GM21515 (cell line): ENCODE measurements at regions not wholly inside any gene's neighbourhood (a gene's known extent, or its start where the extent isn't known, plus 50 kb on each side); places are given as distances from the start of the nearest gene placed in this dataset.

Experiments
- ATAC-seq: cut with Tn5 transposase; IDR thresholded peaks from one replicate; pipeline ENCODE4 v1.9.1; 2021; ENCODE audit not compliant: unreplicated experiment

DNA sequence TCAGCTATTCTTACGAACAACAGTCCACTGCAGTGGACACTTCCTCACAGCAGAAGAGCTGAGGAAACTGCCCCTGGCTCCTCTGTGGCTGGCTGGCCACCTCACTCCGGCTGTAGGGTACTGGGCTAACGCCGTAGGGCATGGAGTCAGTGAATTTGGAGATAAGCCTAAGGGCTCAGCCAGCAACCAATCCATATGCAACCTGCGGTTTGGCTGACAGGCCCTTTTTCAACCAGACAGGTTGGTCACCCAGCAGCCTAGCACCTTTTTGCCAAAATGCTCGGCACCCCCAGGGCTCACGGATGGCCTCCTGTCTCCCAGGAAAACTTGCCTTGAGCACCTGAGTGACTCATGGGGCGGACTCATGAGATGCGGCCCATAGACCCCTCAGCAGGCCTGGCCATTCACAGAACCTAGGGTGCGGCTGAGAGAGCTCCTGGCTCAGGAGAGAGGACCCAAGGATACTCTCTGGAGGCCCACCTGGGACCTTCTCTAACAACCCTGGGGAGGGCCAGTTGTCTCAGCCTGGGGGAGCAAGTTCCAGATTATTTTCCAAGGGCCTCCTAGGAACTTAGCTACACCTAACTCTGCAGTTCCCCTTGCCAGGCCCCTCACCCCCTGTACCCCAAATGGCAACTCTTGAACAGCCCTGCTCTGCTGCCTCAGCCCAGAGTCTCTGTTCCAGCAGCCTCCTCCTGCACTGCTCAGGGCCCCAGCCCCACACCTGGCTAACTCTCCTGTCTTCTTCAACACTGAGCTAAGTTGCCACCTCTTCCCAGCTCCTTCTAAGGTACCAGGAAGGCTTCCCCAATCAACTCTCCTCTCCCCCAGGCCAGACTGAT, 252.1 kb downstream of the CYP26B1 start:
- ATAC-seq = no peak

DNA sequence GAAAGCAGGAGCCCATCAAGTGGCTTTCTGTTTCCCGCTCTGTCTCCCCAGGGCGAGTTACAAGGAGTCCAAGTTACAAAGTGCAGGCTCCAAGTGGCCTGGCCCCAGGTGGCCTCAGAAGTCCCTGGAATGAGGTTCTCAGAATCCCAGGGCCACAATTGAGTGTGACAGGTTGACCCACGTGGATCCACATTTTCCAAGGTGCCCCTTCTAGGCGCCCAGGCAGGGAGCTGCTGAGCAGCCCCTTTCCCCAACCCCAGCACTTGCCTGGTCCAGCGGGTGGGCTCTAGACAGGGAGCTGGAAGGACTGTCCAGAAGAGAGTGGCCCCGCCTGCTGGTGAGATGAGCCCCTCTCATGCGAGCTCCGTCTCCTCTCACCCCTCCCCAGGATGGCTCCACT, 253.4 kb downstream of the CYP26B1 start:
- no peak for ATAC-seq

DNA sequence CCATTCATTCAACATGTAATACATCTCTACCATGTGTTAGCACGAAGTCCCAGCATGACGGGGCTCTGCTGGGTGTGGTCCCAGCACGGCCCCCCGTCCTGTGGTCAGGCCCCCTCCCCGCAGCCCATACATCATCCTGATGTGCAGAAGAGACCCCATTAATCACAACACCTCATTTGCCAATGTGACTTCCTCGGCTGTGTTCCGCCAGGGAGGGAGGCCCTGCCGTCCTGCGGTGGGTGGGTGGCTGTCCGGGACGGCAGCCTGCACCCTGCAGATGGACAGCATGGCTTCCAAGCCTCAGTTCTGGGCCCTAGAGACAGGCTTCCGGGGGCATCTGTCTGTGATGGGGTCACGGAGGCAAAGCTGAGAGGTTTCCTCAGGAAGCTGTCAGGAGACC, 254.0 kb downstream of the CYP26B1 start:
- no peak for ATAC-seq

DNA sequence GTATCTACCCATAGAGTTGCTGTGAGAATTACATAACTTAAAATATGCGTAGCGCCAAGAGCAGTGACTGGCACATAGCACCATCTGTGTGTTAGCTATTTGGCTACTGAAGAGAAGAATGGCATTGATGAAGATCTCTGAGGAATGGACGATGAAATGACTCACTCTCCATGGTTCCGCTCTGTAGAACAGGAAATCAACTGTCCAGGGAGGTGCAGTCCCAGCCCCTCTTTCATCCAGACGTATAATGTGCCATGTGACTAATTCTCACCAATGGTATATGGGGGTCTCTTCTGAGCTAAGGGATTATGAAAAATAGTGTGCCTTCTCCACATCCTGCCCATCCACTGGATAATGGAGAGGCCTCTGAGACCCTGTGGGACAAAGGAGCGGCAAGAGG, 254.8 kb downstream of the CYP26B1 start:
- ATAC-seq = no peak

DNA sequence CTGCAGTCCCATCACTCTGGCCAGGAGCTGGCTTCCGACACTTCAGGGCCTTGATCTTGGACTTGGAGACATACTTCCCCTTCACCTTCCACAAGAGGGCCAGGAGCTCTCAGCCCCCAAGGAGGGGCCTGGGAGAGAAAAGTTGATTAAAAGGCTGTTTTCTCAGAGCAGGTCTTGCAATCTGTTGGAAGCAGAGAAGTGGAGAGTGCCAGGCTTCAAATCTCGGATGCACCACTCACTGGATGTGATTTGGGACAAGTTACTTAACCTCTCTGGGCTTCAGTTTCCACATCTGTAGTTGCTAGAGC, 255.3 kb downstream of the CYP26B1 start:
- no peak for ATAC-seq

DNA sequence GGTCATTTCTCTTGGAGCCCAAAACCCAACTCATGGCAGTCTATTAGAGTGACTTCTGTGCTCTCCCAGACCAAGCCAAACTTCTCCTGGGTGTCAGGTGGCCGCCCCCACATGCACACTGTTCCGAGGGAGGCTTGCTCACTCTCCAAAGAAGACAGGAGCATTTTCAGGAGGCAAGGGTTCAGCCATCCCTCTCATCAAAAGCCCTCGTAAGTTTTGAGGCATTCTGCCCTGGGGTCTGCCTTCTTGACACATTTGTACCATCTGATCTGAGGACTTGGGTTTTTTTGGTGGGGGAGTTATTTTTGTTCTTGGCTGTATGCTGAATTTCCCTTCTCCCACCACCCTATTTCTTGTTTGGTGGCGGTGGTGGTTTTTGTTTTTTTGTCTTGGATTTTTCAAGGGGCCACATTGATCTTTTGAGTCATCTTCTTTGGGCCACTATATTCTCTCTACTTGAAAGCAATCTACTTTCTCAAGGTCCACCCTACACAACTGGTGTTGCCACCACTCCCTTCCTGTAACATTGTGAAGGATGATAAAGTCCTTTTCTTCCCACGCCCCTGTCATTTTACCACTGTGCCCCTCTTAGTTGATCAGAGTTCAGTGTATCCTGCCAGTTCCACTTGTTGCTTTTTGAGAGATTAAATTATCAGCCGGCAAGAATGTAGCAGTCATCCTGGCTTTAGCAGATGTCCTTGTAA, 255.8 kb downstream of the CYP26B1 start:
- no peak for ATAC-seq

DNA sequence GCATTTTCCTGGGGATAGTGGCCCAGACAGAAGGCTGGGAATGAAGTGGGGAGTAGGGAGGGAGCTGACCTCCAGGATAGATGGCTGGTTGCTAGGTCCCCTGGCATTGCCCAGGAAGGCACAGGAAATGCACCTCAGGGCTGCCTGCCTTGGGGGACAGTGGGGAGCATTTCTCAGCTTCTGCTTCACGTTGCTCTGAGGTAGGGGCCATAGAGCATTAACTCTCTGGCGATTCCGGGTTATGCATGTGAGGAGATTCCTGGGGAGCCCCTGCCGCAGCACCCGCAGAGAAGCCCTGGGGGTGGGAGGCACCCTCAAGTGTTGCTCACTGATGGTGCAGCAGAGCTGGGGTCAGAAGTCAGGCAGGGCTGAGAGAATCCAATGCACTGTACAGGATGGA, 256.5 kb downstream of the CYP26B1 start:
- no peak for ATAC-seq

DNA sequence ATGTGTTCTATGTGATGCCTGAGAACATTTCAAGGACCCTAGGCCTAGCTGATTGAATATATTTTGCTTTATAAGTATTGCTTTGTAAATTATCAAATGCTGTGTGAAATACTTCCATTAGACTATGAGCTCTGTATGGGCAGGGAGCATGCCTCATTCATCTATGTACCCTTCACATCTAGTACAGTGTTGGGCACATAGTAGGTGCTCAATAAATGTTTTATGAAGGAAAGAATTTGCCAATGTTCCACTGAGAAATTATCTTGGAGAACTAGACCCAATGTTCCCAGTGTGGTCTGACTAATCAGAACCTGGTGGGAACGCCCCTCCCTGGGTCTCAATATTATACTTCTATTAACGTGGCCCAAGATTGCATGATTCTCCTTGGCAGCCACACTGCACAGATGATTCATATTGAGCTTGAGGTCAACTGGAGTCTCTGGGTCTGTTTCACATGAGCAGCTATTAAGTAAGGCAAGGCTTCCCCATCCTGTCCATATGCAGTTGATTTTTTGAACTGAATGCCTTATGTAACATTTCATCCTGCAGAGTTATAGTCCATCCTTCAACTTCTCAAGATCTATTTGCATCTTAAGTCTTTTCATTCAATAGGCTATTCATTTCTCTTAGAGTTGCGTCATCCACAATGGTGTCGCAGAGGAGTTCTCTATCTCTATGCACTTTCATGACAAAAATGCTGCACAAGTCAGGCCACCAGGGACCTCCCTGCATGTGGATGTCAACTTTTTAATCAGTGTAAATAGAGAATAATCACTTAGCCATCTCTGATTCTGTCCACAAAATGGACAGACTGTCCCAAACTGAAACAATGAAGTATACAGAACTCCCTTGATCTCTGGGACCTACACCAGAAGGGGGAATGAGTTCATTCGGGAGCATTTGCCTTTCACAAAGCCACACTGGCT, 257.6 kb downstream of the CYP26B1 start:
- ATAC-seq = no peak

DNA sequence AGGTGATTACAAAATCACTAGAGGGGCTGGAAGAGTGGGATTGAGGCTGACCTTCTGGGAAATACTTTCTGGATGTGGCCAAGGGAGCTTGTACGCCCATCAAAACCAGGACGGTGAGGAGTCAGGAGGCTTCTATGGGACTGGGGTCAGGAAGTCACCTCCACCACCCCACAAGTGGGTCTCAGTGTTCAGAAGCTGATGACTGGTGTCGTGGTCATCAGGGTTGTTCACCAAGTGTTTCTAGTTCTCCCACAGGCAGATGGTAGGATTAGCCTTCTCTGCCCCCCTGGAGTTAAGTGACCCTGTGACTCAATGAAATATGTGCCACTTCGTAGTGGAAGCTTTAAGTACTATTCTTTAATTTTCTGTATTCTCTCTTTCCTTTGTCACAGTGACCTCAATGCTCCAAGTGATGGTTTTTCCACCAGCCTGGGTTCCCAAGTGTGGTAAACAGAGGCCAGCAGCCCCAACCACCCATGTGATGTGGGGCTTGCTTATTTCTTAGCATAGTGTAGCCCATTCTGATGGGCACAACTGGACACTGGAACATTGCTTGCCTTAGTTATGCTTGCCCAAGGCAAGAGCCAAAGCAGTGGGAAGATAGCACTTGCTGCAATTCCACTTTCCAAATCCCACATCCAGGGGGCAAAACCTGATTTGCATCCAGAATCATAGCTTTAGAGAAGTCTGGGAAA, 258.8 kb downstream of the CYP26B1 start:
- no peak for ATAC-seq

DNA sequence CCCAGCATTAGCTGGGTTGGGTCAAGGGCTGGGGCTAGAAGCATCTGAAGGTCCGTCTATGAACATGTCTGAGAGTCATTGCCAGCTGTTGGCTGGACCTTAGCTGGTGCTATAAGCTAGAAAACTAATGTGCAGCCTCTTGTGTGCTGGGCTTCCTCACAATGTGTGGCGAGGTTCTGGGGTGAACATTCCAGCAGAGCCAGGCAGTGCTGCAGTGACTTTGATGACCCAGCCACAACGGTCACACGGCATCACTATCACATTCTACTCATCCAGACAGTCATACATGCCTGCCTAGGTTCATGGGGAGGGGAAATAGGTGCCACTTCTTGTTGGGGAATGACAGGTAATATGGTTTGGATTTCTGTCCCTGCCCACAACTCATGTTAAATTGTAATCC, 260.5 kb downstream of the CYP26B1 start:
- no peak for ATAC-seq

DNA sequence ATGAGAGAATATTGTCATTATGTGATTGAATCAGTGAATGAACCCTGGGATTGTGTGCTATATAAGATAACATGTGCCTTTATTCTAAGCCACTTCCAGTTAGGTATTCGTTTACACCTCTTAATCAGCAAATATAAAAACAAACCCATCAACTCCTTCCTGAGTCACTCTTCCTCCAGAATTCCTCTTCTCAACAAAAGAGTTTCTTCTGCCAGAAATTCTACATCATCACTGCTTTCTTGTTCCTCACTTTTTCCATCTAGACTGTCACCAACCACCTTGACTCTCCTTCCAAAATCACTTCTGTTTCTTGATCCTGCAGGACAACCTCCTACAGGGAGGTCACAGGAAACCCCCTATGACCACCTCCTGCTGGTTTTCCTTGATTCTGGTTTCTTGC, 261.4 kb downstream of the CYP26B1 start:
- ATAC-seq = no peak

DNA sequence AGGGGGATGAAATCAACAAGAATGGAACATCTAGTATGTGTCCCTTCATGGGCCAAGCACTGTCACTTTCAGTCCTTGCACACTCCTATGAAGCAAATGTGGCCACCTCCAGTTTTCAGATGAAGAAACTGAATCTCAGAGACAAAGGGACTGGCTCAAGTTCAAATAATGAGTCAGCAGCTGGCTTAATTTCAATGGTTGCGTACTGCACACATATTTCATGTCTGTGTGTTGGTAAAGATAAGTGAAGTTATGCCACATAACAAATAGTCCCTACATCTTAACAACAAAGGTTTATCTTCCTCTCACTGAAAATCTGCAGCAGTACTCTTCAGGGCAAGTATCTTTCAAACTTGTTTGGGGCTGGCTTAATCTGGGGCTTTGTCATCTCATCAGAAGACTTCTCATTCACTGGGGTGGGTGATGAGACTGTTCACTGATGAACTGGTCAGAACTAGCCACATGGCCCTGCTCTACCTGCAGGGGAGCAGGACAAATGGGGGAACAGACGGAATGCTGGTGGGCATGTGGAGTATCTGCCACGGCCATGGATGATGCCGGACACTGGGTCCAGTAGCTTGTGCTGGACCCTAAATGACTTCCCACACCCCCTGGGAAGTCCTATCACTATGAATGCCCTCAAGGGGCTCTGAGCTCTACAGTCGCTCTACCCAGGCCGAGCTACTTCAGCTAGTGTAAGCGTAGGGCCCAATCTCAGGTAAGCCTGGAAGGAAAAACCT, 263.2 kb downstream of the CYP26B1 start:
- no peak for ATAC-seq

DNA sequence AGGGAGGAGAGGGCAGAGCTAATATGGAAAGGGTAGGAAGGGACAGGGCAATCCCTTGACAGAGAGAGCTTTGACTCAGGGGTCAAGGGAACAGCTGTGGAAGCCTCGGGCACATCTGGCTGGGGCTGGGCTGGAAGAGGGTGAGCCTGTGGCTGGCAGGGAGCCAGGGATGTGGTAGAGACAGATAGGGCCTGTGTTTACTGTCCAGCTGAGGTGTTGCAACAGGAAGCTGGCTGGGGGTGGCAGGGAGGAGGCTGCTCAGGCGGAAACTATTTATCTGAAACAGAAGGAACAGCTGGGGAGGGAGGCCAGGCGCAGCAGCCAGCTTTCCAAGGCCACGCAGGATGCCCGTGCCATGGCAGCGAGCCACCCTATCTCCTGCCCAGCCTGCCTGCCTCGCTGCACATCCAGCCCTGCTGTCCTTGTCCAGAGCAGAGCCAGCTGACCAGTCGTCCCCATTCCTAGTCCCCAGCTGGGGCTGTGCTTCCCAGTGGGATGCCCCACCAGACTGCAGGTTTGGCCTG, 264.7 kb downstream of the CYP26B1 start:
- no peak for ATAC-seq

DNA sequence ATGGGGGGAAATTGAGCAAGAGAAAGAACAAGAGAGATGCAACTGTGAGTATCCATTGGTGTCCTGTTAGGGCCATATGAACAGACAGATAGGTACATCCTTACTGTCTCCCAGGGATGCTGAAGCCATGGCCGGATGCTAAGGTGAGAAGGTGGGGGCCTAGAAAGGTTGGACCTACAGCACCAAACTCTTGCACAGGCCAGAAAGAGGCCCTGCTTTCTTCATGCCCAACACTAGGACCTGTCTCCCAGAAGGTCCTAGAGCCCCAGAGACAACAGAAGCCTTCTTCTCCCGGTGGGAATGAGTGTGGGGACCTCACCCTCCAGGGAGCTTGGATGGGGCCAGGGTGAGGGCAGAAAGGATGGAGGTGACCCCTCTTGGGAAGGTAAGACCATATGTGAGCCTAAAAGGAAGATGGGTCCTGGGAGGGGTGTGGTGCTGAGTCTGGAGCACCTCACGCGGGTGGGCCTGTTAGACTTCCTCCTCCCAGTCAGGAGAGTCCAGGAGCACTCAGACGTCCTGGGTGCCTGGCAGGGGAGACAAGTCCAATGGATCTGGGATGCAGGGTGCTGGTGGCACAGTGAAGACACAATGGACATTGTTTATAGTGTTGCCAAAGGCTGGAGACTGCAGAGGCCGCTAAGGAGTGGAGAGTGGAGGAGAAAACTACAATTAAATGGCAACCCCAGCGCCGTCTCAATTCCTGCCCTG, 265.3 kb downstream of the CYP26B1 start:
- ATAC-seq = no peak

DNA sequence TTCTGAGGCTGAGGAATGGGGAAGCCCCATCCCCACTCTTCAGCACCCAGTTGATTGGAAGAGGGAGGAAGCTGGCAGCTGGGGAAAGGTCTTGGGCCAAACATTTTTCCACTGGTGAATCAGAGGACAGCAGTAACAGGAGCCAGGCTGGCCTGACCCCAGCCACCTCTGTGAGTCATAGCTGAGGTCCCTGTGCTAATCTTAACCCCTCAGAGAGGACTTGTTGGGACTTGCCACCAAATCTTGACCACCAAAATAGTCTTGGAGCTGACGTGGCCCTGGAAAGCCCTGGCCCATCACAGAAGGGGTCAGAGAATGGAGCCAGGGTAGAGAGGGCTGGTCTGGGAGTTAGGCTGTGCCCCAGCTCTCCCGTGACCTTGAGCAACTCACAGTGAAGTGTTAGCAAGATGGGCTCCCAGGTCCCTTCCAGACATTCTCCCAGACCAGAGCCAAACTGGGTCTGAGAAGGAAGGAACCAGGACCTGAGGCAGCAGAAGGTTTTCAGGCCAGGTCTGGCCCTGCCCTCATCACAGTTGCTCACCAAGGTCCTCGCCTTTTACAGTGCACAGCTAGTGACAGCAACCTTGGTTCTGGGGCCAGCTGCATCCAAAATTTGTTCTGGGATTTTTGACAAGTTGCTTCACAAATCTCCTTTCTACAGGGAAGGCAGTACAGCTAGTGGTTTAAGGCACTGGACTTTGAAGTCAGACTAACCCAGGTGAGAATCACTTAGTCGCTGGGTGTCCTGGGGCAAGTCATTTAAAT, 266.6 kb downstream of the CYP26B1 start:
- ATAC-seq = no peak

DNA sequence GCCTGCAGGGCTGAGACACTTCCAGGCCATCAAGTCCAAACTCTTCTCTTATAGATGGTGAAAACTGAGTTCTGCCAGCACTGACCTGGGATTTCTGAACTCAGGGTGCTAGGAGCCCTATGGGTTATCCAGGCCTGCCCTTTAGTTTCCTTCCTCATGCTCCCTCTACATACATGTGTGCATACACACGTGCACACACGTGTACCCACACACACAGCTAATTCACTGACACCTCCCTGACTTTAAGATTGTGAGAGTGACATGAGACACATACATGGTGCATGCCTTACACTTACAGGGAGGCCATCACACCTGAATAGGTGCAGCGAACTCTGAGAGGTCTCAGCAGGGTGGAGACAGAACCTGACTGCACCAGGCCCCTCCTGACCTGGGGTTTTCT, 267.4 kb downstream of the CYP26B1 start:
- ATAC-seq = no peak

DNA sequence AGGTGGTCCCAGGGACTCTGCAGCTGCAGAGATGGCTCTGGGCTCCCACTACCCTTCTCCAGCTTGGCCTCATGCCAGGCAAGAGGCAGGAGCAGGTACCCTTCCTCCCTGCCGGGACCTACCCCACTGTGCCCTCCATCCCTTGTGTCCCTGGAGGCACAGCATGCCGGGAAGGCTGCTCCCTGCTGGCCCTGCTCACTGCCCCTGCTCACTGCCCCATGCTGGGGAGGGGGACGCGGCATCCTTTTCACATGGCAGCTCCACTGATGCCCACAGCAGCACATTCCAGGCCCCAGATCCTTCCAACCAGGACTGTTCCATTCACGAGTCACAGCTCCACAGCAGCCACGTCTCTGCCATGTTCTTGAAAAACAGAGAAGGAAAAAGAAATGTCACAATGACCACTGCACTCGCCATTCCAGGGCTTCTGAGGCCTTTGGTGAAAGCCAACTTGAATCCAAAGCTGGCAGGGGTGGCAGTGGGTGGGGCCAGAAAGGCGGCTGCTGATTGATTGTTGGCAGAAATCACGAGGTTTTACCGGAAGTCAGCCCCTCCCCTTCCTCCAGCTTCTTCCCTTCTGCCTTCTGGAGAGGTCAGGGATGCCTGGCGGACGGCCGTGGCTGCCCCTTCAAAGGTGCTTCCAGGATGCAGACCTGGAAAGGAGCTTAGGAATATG, 268.0 kb downstream of the CYP26B1 start:
- ATAC-seq = no peak
